H7 (cell line): ENCODE measurements at regions not wholly inside any gene's neighbourhood (a gene's known extent, or its start where the extent isn't known, plus 50 kb on each side); places are given as distances from the start of the nearest gene placed in this dataset.
A peak's percentile ranks its signal among the peaks of the same experiment; 100 is the strongest.

ENCODE experiments used
- DNase-seq: peaks from one replicate; pipeline ENCODE4 v3.0.0; 2012
- H3K27me3 ChIP-seq: 2 replicates; pipeline ENCODE4 v1.6.0; 2011; ENCODE audit warnings: mild to moderate bottlenecking, low read length; ENCODE audit not compliant: control insufficient read depth, insufficient read depth
- H3K36me3 ChIP-seq: replicated peaks from 2 replicates; pipeline ENCODE4 v1.5.1; 2011; ENCODE audit warnings: low read length; ENCODE audit not compliant: control insufficient read depth, insufficient read depth
- H3K4me3 ChIP-seq: 2 replicates; pipeline ENCODE4 v1.5.1; 2011; ENCODE audit warnings: low read depth, mild to moderate bottlenecking, control low read depth, low read length, moderate library complexity; ENCODE audit not compliant: insufficient read depth

GRCh38 chr4:1500966-1501753 lies 94.9 kb upstream of the NKX1-1 start:
- Histone ChIP-seq H3K4me3 (no peak overlapping the region), H3K36me3 (no peaks in the 10 kb centered on the region), H3K27me3 (no peaks in the 10 kb centered on the region)
- no peak for DNase-seq

- Histone ChIP-seq H3K27me3 (no peaks in the 10 kb centered on the region), H3K36me3 (no peaks in the 10 kb centered on the region), H3K4me3 (no peak overlapping the region)
- DNase-seq, result peak; percentile 61
Observed at GRCh38 chr4:1500231-1500965, 94.2 kb upstream of the NKX1-1 start.

GRCh38 chr4:1499465-1499864 lies 93.2 kb upstream of the NKX1-1 start:
- Histone ChIP-seq H3K27me3 (no peaks in the 10 kb centered on the region), H3K36me3 (no peaks in the 10 kb centered on the region)
- DNase-seq, result peak; percentile 49

GRCh38 chr4:1497189-1497801 lies 91.1 kb upstream of the NKX1-1 start:
- H3K36me3 ChIP-seq, result no peaks in the 10 kb centered on the region
- no peak for DNase-seq
- H3K27me3 ChIP-seq, result no peaks in the 10 kb centered on the region
- H3K4me3 ChIP-seq, result no peak overlapping the region

More at GRCh38 chr4:1499465-1499864, 93.2 kb upstream of the NKX1-1 start:
- no peak overlapping the region for H3K4me3 ChIP-seq

- DNase-seq, result no peak
- Histone ChIP-seq H3K36me3 (no peaks in the 10 kb centered on the region), H3K27me3 (no peaks in the 10 kb centered on the region), H3K4me3 (no peak overlapping the region)
Observed at GRCh38 chr4:1496116-1496642, 89.9 kb upstream of the NKX1-1 start.

GRCh38 chr4:1495416-1496115 lies 89.3 kb upstream of the NKX1-1 start:
- H3K4me3 ChIP-seq, result no peak overlapping the region
- no peaks in the 10 kb centered on the region for H3K27me3 ChIP-seq
- DNase-seq, result peak; percentile 52
- H3K36me3 ChIP-seq, result no peaks in the 10 kb centered on the region

- H3K27me3 ChIP-seq, result no peaks in the 10 kb centered on the region
- H3K36me3 ChIP-seq, result no peaks in the 10 kb centered on the region
- peak; percentile 49 for DNase-seq
- H3K4me3 ChIP-seq, result no peak overlapping the region
Observed at GRCh38 chr4:1494416-1495315, 88.4 kb upstream of the NKX1-1 start.

GRCh38 chr4:1493540-1494287 lies 87.5 kb upstream of the NKX1-1 start:
- Histone ChIP-seq H3K4me3 (no peak overlapping the region), H3K36me3 (no peaks in the 10 kb centered on the region), H3K27me3 (no peaks in the 10 kb centered on the region)
- DNase-seq, result peak; percentile 47

GRCh38 chr4:1492651-1493539 lies 86.7 kb upstream of the NKX1-1 start:
- peak; percentile 60 for DNase-seq
- Histone ChIP-seq H3K4me3 (no peak overlapping the region), H3K36me3 (no peaks in the 10 kb centered on the region), H3K27me3 (no peaks in the 10 kb centered on the region)

- DNase-seq, result no peak
- no peaks in the 10 kb centered on the region for H3K36me3 ChIP-seq
- no peak overlapping the region for H3K4me3 ChIP-seq
- H3K27me3 ChIP-seq, result no peaks in the 10 kb centered on the region
Observed at GRCh38 chr4:1492142-1492457, 85.9 kb upstream of the NKX1-1 start.

- H3K4me3 ChIP-seq, result no peak overlapping the region
- DNase-seq, result peak; percentile 56
- H3K36me3 ChIP-seq, result no peaks in the 10 kb centered on the region
- no peaks in the 10 kb centered on the region for H3K27me3 ChIP-seq
Observed at GRCh38 chr4:1491328-1492141, 85.3 kb upstream of the NKX1-1 start.
